ENCODE measurements at regions not wholly inside any gene's neighbourhood (a gene's known extent, or its start where the extent isn't known, plus 50 kb on each side); places are given as distances from the start of the nearest gene placed in this dataset.

- 65% methylated on average over 4 of the region's 4 CpGs for WGBS
- H3K4me1 ChIP-seq (ENCODE audit: control insufficient read depth in 4 of 4, insufficient read depth in 4 of 4, low read length in 3 of 4), result no peaks in the 10 kb centered on the region
- no peak for TF ChIP-seq HNF4G (IDR thresholded peaks at IDR 0.05)
- TF ChIP-seq SP1 (IDR thresholded peaks at IDR 0.05), result no peak
- no peak for TF ChIP-seq NR2F2 (IDR thresholded peaks at IDR 0.05)
- H3K4me3 ChIP-seq (ENCODE audit: low read depth in 1 of 3, low read length in 3 of 3), result no peak overlapping the region
- no peak overlapping the region for H3K9ac ChIP-seq (ENCODE audit: low read depth in 1 of 2, low read length in 2 of 2)
- no peaks in the 10 kb centered on the region for H3K36me3 ChIP-seq (ENCODE audit: control insufficient read depth in 4 of 4, insufficient read depth in 3 of 4, low read depth in 1 of 4, low read length in 3 of 4)
- H3K9me3 ChIP-seq (ENCODE audit: control insufficient read depth in 4 of 4, low read length in 3 of 4), result no peaks in the 10 kb centered on the region
- no peak for DNase-seq (ENCODE audit: low spot score)
- no peak overlapping the region for H3K27ac ChIP-seq (ENCODE audit: low read depth in 1 of 2, low read length in 2 of 2)
- H3K27me3 ChIP-seq (ENCODE audit: control insufficient read depth in 4 of 4, insufficient read depth in 4 of 4, low read length in 3 of 4), result no peaks in the 10 kb centered on the region
These were observed 65.1 kb downstream of the PFDN4 start for GRCh38 chr20:54272901-54273488.

GRCh38 chr20:54275359-54276111 lies 67.6 kb downstream of the PFDN4 start:
- Histone ChIP-seq H3K4me3 (ENCODE audit: low read depth in 1 of 3, low read length in 3 of 3) (no peak overlapping the region), H3K9me3 (ENCODE audit: control insufficient read depth in 4 of 4, low read length in 3 of 4) (no peaks in the 10 kb centered on the region), H3K36me3 (ENCODE audit: control insufficient read depth in 4 of 4, insufficient read depth in 3 of 4, low read depth in 1 of 4, low read length in 3 of 4) (no peaks in the 10 kb centered on the region), H3K4me1 (ENCODE audit: control insufficient read depth in 4 of 4, insufficient read depth in 4 of 4, low read length in 3 of 4) (no peaks in the 10 kb centered on the region), H3K27me3 (ENCODE audit: control insufficient read depth in 4 of 4, insufficient read depth in 4 of 4, low read length in 3 of 4) (no peaks in the 10 kb centered on the region), H3K27ac (ENCODE audit: low read depth in 1 of 2, low read length in 2 of 2) (no peak overlapping the region), H3K9ac (ENCODE audit: low read depth in 1 of 2, low read length in 2 of 2) (no peak overlapping the region)
- no peak for TF ChIP-seq HNF4A (conservative IDR thresholded peaks at IDR 0.05)
- TF ChIP-seq RAD21 (IDR thresholded peaks at IDR 0.05), result no peak
- no peak for TF ChIP-seq CTCF (IDR thresholded peaks at IDR 0.05; ENCODE audit: low read depth, low read length, missing input control)
- no peak for TF ChIP-seq REST (IDR thresholded peaks at IDR 0.05)
- TF ChIP-seq FOXA1 (IDR thresholded peaks at IDR 0.05), result no peak
- TF ChIP-seq MAX (IDR thresholded peaks at IDR 0.05), result no peak
- no peak for TF ChIP-seq GABPA (IDR thresholded peaks at IDR 0.05 in 1 of 2, conservative IDR thresholded peaks at IDR 0.05 in 1 of 2)
- no peak for DNase-seq (ENCODE audit: low spot score)
- WGBS, result 75% methylated on average over 4 of the region's 4 CpGs

GRCh38 chr20:54276577-54277169 lies 68.8 kb downstream of the PFDN4 start:
- H3K27me3 ChIP-seq (ENCODE audit: control insufficient read depth in 4 of 4, insufficient read depth in 4 of 4, low read length in 3 of 4), result no peaks in the 10 kb centered on the region
- H3K4me3 ChIP-seq (ENCODE audit: low read depth in 1 of 3, low read length in 3 of 3), result no peak overlapping the region
- no peaks in the 10 kb centered on the region for H3K4me1 ChIP-seq (ENCODE audit: control insufficient read depth in 4 of 4, insufficient read depth in 4 of 4, low read length in 3 of 4)
- H3K27ac ChIP-seq (ENCODE audit: low read depth in 1 of 2, low read length in 2 of 2), result no peak overlapping the region
- H3K9me3 ChIP-seq (ENCODE audit: control insufficient read depth in 4 of 4, low read length in 3 of 4), result no peaks in the 10 kb centered on the region
- H3K36me3 ChIP-seq (ENCODE audit: control insufficient read depth in 4 of 4, insufficient read depth in 3 of 4, low read depth in 1 of 4, low read length in 3 of 4), result no peaks in the 10 kb centered on the region
- no peak overlapping the region for H3K9ac ChIP-seq (ENCODE audit: low read depth in 1 of 2, low read length in 2 of 2)
- DNase-seq (ENCODE audit: low spot score), result no peak
- 90% methylated on average over 4 of the region's 4 CpGs for whole genome bisulfite sequencing
- TF ChIP-seq HNF4G (IDR thresholded peaks at IDR 0.05), result no peak
- TF ChIP-seq EGR1 (IDR thresholded peaks at IDR 0.05; ENCODE audit: low read depth in 2 of 2), result no peak
- no peak for TF ChIP-seq YY1 (IDR thresholded peaks at IDR 0.05)
- no peak for TF ChIP-seq MAX (IDR thresholded peaks at IDR 0.05)
- no peak for TF ChIP-seq RXRA (IDR thresholded peaks at IDR 0.05)
- TF ChIP-seq FOXA2 (IDR thresholded peaks at IDR 0.05), result no peak
- no peak for TF ChIP-seq ZBTB33 (IDR thresholded peaks at IDR 0.05)
- no peak for TF ChIP-seq CTCF (IDR thresholded peaks at IDR 0.05; ENCODE audit: low read depth, low read length, missing input control)
- TF ChIP-seq FOXA1 (IDR thresholded peaks at IDR 0.05), result no peak
- no peak for TF ChIP-seq NR2F2 (IDR thresholded peaks at IDR 0.05)
- TF ChIP-seq RAD21 (IDR thresholded peaks at IDR 0.05), result no peak
- no peak for TF ChIP-seq HNF4A (conservative IDR thresholded peaks at IDR 0.05)
- no peak for TF ChIP-seq GABPA (IDR thresholded peaks at IDR 0.05 in 1 of 2, conservative IDR thresholded peaks at IDR 0.05 in 1 of 2)

All from liver (tissue), 8 donors.